DMS53 (cell line): ENCODE measurements at regions not wholly inside any gene's neighbourhood (a gene's known extent, or its start where the extent isn't known, plus 50 kb on each side); places are given as distances from the start of the nearest gene placed in this dataset.
"Not testable (repeated sequence)": the region's sequence is repeated elsewhere in the genome, so short reads cannot be mapped to it uniquely, and the experiment has no call there.

Experiments
- DNase-seq: peaks from one replicate; lab custom pipeline; 2025; lab: John Stamatoyannopoulos, UW

DNA sequence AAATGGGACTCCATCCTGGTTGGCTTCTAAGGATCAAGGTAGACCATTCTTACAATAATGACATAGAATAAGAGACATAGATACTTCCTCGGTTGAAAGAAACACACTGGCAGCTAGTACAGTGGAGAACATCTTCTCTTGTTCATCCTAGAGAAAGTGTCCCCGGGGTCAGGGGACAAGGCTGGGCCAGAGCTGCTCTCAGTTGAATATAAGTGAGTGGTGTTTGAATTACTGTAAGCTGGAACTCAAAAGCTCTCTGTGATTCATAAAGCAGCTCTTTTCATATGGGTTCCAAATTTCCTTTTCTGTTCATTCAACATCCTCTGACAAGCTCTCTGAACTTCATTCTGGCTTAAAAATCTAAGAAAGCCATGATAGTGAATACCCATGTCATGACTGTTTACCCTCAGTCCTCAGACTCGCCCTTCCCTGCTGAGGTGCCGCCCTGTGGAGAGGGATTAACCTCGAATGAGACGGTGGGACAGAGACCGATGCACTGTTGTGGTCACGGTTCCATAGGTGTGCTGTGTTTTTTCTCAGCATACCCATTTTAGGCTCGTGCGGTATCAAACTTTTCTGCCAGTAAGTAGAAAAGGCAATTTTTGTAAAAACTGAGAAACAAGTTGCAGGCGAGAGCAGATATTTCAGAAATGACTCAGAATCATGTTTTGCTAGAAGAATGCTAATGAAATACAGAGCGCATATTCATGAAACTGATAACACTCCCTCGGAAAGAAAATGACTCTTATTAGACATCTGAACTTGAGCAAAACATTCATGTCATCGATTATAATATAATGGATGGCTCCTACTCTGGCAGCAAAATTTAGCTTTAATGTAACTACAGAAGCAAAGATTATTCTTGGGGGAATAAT lies 351.1 kb downstream of the ANAPC1 start:
- not testable (repeated sequence) for DNase-seq

DNA sequence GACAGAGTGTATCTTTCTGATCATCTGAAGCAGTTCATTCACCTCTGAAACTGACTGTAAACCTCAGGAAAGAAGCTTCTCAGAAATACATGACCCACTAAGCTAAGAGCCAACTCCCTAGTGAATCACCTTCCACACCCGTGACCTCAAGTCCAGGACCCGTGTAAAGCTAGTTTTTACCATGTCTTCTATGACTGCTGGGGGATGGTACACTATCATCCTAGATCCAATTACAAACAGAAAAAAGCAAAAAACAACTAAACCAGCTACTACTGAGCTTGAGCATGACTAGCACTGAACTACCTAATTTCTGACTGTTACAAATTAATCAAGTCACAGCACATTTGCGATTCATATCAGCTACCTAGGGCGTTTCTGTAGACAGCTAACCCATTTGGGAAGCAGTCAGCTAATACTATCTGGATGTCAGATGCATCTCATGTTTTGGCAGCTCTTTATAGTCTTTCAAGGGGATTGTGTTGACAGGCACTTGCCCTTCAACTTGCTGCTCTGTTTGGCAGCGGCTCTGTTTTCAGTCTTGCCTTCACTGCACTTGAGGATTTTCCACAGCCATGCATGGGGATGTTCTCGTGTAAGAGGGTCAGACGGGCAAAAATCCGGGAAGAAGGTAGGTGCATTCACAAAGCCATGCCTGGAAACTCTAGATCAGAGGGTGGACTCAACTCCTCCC lies 350.3 kb downstream of the ANAPC1 start:
- not testable (repeated sequence) for DNase-seq

GRCh38 chr2:111534910-111535352 lies 349.1 kb downstream of the ANAPC1 start:
- DNase-seq = no peak

GRCh38 chr2:111535404-111535803 lies 348.6 kb downstream of the ANAPC1 start:
- DNase-seq = no peak

GRCh38 chr2:111537078-111537655 lies 346.8 kb downstream of the ANAPC1 start:
- DNase-seq = no peak

GRCh38 chr2:111539991-111540390 lies 344.0 kb downstream of the ANAPC1 start:
- DNase-seq = not testable (repeated sequence)

DNA sequence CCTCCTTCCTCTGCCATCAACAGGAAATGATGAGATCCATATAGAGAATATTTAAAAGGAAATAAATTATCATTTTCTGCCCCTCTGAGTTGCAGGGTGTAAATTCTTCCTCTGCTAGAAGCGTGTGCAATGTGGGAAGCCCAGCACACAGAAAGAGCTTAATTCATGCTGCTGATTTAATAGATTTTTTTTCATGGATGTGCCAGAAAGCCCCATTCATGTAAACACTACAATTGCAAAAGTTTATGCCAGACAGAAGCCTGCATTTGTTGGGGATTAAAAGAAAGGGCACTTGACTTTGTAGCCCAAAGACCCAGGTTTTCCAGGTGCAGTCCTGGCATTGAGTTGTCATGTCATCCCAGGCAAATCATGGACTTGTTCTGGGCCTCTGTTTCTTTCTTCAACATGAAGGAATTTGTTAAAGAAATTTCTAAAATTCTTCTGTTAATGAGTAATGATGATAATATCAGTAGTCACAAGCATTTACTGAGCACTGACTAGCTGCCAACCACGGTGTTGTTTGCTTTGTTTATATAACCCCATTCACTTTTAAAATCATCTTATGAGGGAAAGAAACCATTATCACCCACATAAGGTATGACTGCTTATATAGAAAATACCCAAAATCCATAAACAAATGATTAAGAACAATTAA lies 341.7 kb downstream of the ANAPC1 start:
- not testable (repeated sequence) for DNase-seq

GRCh38 chr2:111544006-111544405 lies 340.0 kb downstream of the ANAPC1 start:
- not testable (repeated sequence) for DNase-seq

DNA sequence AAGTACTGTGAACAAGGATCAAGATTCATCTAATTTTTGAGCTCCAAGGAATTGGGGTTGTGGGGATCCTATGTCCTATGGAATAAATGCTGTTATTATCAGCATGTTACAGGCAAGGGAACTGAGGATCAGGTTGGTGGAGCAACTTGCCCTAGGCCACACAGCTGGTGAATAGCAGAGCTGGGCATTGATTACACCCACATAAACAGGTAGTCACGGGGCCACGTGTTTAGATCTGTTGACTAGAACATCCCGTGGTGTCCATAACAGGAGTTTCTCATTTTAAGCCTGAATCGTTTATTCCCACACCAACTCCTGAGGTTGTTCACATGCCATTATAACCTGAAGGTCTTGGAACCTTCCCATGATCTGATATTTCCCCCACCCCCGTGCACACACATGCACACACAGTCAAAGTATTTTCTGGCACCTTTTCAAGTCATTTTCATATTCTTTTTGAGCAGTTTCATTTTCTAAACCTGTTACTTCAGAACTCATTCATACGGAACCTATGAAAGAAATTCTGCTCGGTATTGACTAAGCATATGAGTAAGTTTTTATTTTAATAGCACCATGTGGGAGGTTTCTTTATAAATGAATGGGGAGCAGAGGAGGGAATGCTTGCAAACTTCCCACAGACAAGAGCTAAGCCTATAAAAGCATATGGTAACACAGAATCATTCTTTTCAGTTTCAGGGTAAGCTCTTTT lies 338.1 kb downstream of the ANAPC1 start:
- not testable (repeated sequence) for DNase-seq

- not testable (repeated sequence) for DNase-seq
These were observed 337.4 kb downstream of the ANAPC1 start for GRCh38 chr2:111546578-111546977.

- not testable (repeated sequence) for DNase-seq
These were observed 334.8 kb downstream of the ANAPC1 start for GRCh38 chr2:111549174-111549573.

- DNase-seq = not testable (repeated sequence)
These were observed 332.6 kb downstream of the ANAPC1 start for GRCh38 chr2:111551428-111551827.

- not testable (repeated sequence) for DNase-seq
These were observed 331.4 kb downstream of the ANAPC1 start for GRCh38 chr2:111552625-111553024.

DNA sequence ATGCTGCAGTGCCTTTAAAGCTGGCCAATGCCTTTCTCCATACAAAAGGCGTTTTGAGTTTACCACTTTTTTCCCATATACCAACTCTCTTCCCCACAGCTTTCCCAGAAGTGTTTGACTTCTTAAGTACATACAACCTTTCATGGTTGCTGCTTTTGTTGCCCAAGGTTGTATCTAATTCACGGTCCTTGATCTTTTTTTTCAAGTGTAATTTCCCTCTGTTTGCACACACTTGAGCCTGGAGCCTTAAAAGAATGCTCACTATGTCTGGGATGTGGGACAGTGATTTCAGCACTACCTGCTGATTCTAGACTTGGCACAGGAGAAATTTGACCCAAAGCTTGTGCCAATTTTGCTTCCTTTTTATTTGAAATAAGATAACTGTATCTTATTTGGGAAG lies 324.7 kb downstream of the ANAPC1 start:
- DNase-seq = not testable (repeated sequence)

DNA sequence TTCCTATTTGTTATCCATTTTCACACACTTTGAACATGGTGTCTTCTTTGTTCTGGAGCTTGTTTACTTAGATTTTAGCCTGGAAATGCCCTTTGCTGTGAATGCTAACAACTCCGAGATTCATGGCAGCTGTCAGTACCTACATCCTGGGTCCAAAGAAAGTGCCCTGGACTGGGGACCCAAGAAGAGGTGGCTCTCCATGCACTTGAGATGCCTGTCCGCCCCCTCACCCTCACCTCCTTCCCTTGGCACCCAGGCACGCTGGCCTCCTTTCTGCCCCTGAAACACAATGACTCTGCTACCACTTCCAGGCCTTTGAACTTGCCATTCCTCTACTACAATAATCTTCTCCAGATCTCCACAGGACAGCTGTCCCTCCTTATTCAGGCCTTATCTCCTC lies 324.2 kb downstream of the ANAPC1 start:
- DNase-seq = not testable (repeated sequence)

DNA sequence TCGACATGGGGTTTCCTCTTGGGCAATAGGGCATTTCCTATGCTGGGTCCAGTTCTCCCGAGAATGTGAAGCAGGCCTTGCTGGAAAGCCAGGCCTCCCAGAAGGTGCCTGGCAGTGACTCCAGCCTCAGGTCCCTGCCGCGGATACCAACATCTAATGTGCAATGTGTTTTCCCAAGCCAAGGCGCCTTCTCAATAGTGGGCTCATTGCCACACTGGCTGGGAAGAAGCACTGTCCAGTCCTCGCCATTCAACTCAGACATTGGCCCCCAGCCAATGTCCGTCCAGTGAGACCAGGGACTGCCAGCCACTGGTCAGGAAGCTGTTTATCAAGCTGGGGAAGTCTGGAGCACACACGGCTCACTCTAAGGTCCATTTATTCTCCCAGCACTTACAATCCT lies 317.9 kb downstream of the ANAPC1 start:
- not testable (repeated sequence) for DNase-seq

DNA sequence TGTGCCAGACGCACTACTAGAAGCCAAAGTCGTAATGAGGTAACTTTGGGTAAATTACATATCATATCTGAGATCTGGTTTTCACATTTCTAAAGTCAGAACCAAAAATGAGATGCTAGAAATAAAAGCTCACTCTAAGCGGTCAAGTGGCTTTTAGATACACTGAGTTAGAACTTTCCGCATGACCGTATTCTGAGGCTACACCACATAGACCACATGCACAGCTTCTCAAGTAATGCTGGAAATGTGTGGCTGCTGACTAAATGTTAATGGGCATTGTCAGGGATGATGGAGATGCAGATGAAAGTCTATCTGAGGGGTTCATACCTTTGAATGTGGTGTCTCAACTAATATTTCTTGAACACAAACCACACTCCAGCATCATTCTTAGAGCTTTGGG lies 316.8 kb downstream of the ANAPC1 start:
- not testable (repeated sequence) for DNase-seq

- DNase-seq = not testable (repeated sequence)
These were observed 314.4 kb downstream of the ANAPC1 start for GRCh38 chr2:111569356-111570199.

DNA sequence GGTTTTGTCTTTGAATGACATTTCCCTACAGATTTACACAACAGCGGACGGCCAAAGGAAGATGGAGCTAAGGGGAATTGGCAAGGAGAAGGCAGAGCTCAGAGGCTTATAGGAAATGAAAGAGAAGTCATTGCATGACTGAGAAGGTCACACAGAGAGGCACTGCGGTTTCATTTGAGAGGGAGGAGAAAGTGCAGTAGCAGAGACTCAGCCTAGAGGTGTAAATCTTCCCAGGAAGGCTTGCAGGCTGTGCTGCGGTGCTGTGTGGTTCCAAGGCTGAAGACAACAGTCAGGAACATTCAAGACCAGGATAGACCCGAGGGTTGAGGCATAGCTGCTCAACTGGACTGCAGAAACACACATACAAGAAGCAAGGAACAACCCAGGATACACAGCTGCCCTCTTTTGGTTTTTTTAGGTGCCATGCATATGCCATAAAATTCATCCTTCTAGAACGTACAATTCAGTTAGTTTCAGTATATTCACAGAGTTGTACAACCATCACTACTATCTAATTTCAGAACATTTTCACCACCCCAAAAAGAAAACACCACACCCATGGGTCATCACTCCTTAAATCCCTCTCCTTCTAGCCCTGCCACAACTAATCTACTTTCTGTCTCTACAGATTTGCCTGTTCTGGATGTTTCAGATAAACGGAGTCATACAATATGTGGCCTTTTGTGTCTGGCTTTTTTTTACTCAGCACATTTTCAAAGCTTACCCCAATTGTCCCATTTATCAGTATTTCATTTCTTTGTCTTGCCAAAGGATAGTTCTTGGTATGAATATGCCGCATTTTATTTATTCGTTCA lies 313.5 kb downstream of the ANAPC1 start:
- not testable (repeated sequence) for DNase-seq

GRCh38 chr2:111574803-111575202 lies 309.2 kb downstream of the ANAPC1 start:
- not testable (repeated sequence) for DNase-seq
